ENCODE measurements at regions not wholly inside any gene's neighbourhood (a gene's known extent, or its start where the extent isn't known, plus 50 kb on each side); places are given as distances from the start of the nearest gene placed in this dataset.

GRCh38 chr9:89246840-89247239 lies 64.2 kb upstream of the CKS2 start:
- H3K4me1 ChIP-seq: no peaks in the 10 kb centered on the region
- no peaks in the 10 kb centered on the region for H3K9me3 ChIP-seq (ENCODE audit: control insufficient read depth, low read length)
- H3K79me2 ChIP-seq: no peaks in the 10 kb centered on the region
- no peaks in the 10 kb centered on the region for H3K27me3 ChIP-seq (ENCODE audit: control insufficient read depth, insufficient read depth, low read length)
- TF ChIP-seq CTCF (IDR thresholded peaks at IDR 0.05): no peak
- H3K9ac ChIP-seq: no peak overlapping the region
- no peaks in the 10 kb centered on the region for H3K36me3 ChIP-seq (ENCODE audit: control insufficient read depth, insufficient read depth, low read length)
- no peak overlapping the region for H3K27ac ChIP-seq
- no peak overlapping the region for H3K4me3 ChIP-seq (ENCODE audit: low read depth, low read length)
- no peak overlapping the region for H3K4me2 ChIP-seq (ENCODE audit: low read length)
- H2AFZ ChIP-seq: no peak overlapping the region

- Histone ChIP-seq H3K27ac (no peak overlapping the region), H3K27me3 (ENCODE audit: control insufficient read depth, insufficient read depth, low read length) (no peaks in the 10 kb centered on the region), H3K4me1 (no peaks in the 10 kb centered on the region), H3K9ac (no peak overlapping the region), H3K9me3 (ENCODE audit: control insufficient read depth, low read length) (no peaks in the 10 kb centered on the region), H3K4me3 (ENCODE audit: low read depth, low read length) (no peak overlapping the region), H3K4me2 (ENCODE audit: low read length) (no peak overlapping the region), H3K36me3 (ENCODE audit: control insufficient read depth, insufficient read depth, low read length) (no peaks in the 10 kb centered on the region), H2AFZ (no peak overlapping the region), H3K79me2 (no peaks in the 10 kb centered on the region)
- no peak for TF ChIP-seq CTCF (IDR thresholded peaks at IDR 0.05)
These were observed 63.3 kb upstream of the CKS2 start for GRCh38 chr9:89247431-89248353.

GRCh38 chr9:89249001-89249400 lies 62.0 kb upstream of the CKS2 start:
- TF ChIP-seq CTCF (IDR thresholded peaks at IDR 0.05): no peak
- Histone ChIP-seq H3K36me3 (ENCODE audit: control insufficient read depth, insufficient read depth, low read length) (no peaks in the 10 kb centered on the region), H3K79me2 (no peaks in the 10 kb centered on the region), H3K27ac (no peak overlapping the region), H2AFZ (no peak overlapping the region), H3K9me3 (ENCODE audit: control insufficient read depth, low read length) (no peaks in the 10 kb centered on the region), H3K4me2 (ENCODE audit: low read length) (no peak overlapping the region), H3K9ac (no peak overlapping the region), H3K4me1 (no peaks in the 10 kb centered on the region), H3K4me3 (ENCODE audit: low read depth, low read length) (no peak overlapping the region), H3K27me3 (ENCODE audit: control insufficient read depth, insufficient read depth, low read length) (no peaks in the 10 kb centered on the region)

GRCh38 chr9:89252651-89253267 lies 58.2 kb upstream of the CKS2 start:
- no peaks in the 10 kb centered on the region for H3K9me3 ChIP-seq (ENCODE audit: control insufficient read depth, low read length)
- no peak overlapping the region for H3K4me2 ChIP-seq (ENCODE audit: low read length)
- no peaks in the 10 kb centered on the region for H3K27me3 ChIP-seq (ENCODE audit: control insufficient read depth, insufficient read depth, low read length)
- no peak for TF ChIP-seq CTCF (IDR thresholded peaks at IDR 0.05)
- H3K79me2 ChIP-seq: no peaks in the 10 kb centered on the region
- H3K4me3 ChIP-seq (ENCODE audit: low read depth, low read length): no peak overlapping the region
- H3K27ac ChIP-seq: no peak overlapping the region
- no peaks in the 10 kb centered on the region for H3K36me3 ChIP-seq (ENCODE audit: control insufficient read depth, insufficient read depth, low read length)
- H2AFZ ChIP-seq: no peak overlapping the region
- H3K4me1 ChIP-seq: no peaks in the 10 kb centered on the region
- H3K9ac ChIP-seq: no peak overlapping the region
